ENCODE measurements at regions not wholly inside any gene's neighbourhood (a gene's known extent, or its start where the extent isn't known, plus 50 kb on each side); places are given as distances from the start of the nearest gene placed in this dataset.

GRCh38 chr6:102981490-102982015, 1588.0 kb downstream of the GRIK2 start:
- TF ChIP-seq CTCF (IDR thresholded peaks at IDR 0.05; ENCODE audit: low read depth, low read length) (no peak), EZH2phosphoT487 (IDR thresholded peaks at IDR 0.05; ENCODE audit: low read depth) (no peak)
